ENCODE measurements at regions not wholly inside any gene's neighbourhood (a gene's known extent, or its start where the extent isn't known, plus 50 kb on each side); places are given as distances from the start of the nearest gene placed in this dataset.
"Not testable (repeated sequence)": the region's sequence is repeated elsewhere in the genome, so short reads cannot be mapped to it uniquely, and the experiment has no call there.

DNA sequence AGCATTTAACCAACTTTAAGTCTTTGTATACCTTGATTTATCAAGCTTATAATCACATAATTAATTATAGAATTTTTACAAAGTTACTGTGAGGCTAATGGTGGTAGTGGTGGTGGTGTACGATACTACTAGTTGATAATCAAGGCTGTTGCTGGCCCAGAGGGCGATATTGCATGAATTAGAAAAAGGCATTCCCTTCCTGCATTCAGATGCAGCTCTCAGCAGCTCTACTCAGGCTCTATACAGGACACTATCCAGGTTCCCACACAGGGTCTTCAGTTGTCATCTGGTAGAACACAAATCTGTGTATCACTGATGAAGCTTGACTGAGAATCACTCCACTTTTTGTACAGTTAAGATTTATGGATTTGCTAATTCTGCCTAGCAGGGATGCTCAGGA is 562.8 kb upstream of the C9orf72 start:
- intact Hi-C loops (cut with DNase I) = no loop called here
- H3K4me1 ChIP-seq = no peaks in the 10 kb centered on the region
- H3K4me3 ChIP-seq = no peak overlapping the region
- no peaks in the 10 kb centered on the region for H3K27me3 ChIP-seq
- DNase-seq = no peak
- ATAC-seq = no peak
- H3K27ac ChIP-seq = no peak overlapping the region
- no peaks in the 10 kb centered on the region for H3K36me3 ChIP-seq
- no peaks in the 10 kb centered on the region for H3K9me3 ChIP-seq
- 50 to 68% (median 60%) methylated on average over 2 of the region's 2 CpGs for WGBS, 4 donors
- no peak for TF ChIP-seq POLR2A (IDR thresholded peaks at IDR 0.05)
- TF ChIP-seq, protein P1, sequence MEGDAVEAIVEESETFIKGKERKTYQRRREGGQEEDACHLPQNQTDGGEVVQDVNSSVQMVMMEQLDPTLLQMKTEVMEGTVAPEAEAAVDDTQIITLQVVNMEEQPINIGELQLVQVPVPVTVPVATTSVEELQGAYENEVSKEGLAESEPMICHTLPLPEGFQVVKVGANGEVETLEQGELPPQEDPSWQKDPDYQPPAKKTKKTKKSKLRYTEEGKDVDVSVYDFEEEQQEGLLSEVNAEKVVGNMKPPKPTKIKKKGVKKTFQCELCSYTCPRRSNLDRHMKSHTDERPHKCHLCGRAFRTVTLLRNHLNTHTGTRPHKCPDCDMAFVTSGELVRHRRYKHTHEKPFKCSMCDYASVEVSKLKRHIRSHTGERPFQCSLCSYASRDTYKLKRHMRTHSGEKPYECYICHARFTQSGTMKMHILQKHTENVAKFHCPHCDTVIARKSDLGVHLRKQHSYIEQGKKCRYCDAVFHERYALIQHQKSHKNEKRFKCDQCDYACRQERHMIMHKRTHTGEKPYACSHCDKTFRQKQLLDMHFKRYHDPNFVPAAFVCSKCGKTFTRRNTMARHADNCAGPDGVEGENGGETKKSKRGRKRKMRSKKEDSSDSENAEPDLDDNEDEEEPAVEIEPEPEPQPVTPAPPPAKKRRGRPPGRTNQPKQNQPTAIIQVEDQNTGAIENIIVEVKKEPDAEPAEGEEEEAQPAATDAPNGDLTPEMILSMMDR (IDR thresholded peaks at IDR 0.05) = no peak

DNA sequence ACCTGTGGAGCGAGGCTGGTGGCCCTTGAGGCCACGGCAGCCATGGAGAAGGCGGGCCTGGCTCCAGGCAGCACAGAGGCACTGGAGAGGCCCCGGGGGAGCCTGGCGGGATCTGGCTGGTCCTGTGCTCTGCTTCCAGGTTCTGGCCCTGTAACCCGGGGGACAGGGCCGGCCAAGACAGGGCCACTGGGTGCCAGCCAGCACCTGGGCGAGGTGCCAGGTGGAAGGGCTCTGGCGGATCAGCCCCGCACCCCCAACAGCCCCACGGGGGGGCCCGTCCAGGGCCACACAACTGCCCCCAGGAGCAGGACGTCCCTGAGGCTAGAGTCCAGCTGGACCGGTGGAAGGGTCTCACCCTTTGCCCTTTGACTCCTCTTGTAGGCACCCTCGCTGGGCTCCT is 574.1 kb upstream of the C9orf72 start:
- intact Hi-C loops (cut with DNase I); H3K27me3 ChIP-seq; DNase-seq; H3K4me3 ChIP-seq; H3K27ac ChIP-seq; H3K36me3 ChIP-seq; H3K4me1 ChIP-seq; ATAC-seq; H3K9me3 ChIP-seq: not testable (repeated sequence)
- WGBS, 4 donors = 87 to 92% methylated on average over 14 of the region's 15 CpGs; no CpG with 5 or more reads in 2 of the 4 donors

DNA sequence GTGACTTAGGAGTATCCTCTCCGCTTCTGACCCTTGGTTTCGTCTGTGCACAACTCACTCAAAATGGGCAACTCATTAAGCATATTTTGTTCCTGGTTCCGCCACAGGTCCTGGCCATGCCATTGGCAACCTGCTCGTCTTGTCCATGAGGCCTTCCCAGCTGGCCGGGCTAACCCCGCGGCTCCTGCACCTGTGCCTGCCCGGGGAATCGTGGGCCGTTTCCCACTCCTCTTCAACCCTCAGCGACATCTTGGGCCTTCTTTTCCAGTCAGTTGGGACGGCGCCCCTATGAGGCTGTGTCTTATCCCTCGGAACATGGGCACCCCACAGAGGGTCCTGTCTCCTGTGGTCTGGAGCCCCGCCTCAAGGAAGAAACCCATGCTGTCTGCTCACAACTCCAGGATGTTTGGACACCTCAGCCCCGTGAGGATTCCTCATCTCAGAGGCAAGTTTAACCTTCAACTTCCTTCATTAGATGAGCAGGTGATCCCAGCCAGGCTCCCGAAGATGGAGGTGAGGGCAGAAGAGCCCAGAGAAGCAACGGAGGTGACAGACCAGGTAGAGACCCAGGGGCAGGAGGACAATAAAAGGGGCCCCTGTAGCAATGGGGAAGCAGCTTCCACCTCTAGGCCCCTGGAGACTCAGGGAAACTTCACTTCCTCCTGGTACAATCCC is 574.8 kb upstream of the C9orf72 start:
- H3K4me1 ChIP-seq; DNase-seq; H3K36me3 ChIP-seq; intact Hi-C loops (cut with DNase I); H3K27me3 ChIP-seq; H3K27ac ChIP-seq; H3K9me3 ChIP-seq; ATAC-seq; H3K4me3 ChIP-seq: not testable (repeated sequence)
- WGBS, 4 donors = 85 to 93% (median 87%) methylated on average over 17 to 18 of the region's 18 CpGs

DNA sequence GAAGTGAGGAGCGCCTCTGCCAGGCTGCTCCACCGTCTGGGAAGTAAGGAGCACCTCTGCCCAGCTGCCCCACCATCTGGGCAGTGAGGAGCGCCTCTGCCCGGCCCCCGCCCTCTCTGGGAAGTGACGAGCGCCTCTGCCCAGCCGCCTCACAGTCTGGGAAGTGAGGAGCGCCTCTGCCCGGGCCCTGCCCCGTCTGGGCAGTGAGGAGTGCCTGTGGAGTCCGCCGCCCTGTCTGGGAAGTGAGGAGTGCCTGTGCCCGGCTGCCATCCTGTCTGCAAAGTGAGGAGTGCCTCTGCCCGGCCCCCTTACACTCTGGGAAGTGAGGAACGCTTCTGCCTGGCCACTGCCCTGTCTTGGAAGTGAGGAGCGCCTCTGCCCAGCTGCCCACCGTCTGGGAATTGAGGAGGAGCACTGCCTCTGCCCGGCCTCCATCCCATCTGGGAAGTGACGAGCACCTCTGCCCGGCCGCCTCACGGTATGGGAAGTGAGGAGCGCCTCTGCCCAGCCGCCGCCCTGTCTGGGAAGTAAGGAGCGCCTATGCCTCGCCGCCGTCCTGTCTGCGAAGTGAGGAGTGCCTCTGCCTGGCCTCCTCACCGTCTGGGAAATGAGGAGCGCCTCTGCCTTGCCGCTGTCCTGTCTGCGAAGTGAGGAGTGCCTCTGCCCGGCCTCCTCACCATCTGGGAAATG is 576.2 kb upstream of the C9orf72 start:
- DNase-seq = peak in 1 of 5 donors; percentile 55
- H3K4me3 ChIP-seq; ATAC-seq; H3K27ac ChIP-seq; H3K9me3 ChIP-seq; intact Hi-C loops (cut with DNase I); H3K27me3 ChIP-seq; H3K36me3 ChIP-seq; H3K4me1 ChIP-seq: not testable (repeated sequence)
- WGBS, 4 donors = 83 to 96% (median 90%) methylated on average over 11 to 36 of the region's 36 CpGs

DNA sequence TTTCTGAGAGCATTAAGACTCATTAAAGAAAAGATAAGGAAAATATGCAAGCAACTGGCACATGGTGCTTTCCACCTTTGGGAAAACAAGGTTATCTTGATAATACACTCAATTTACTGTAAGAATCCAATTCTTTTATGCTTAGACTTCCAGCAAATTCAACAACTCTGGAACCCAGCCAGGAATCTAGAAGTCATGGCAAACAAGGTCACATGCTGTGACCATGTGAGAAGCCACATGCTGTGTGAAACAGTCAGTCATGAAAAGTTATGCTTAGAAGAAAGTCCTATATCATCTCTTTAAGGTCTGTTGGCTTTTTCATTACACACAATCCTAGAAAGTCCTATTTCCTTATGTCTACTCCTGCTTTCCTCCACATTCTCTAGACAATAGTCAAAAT is 581.8 kb upstream of the C9orf72 start:
- Histone ChIP-seq H3K4me1 (no peaks in the 10 kb centered on the region), H3K4me3 (no peak overlapping the region), H3K9me3 (no peaks in the 10 kb centered on the region), H3K27me3 (no peaks in the 10 kb centered on the region), H3K27ac (no peak overlapping the region), H3K36me3 (no peaks in the 10 kb centered on the region)
- TF ChIP-seq, protein P1 (IDR thresholded peaks at IDR 0.05) = no peak
- TF ChIP-seq POLR2A (IDR thresholded peaks at IDR 0.05) = no peak
- intact Hi-C loops (cut with DNase I) = no loop called here
- DNase-seq (no peak), ATAC-seq (no peak)

DNA sequence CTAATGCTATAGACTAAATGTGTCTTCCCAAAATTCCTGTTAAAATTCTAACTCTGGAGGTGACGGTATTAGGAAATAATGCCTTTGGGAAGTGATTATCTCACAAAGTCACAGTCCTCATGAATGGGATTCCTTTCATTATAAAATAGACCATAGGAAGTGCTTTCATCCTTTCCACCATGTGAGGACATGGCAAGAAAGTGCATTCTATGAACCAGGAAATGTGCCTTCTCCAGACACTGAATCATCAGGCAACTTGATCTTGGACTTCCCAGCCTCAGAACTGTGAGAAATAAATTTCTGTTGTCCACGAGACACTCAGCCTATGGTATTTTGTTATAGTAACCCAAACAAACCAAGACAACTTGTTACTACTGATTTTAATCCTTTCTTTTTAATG is 582.4 kb upstream of the C9orf72 start:
- Histone ChIP-seq H3K27ac (no peak overlapping the region), H3K9me3 (no peaks in the 10 kb centered on the region), H3K27me3 (no peaks in the 10 kb centered on the region), H3K36me3 (no peaks in the 10 kb centered on the region), H3K4me3 (no peak overlapping the region), H3K4me1 (no peaks in the 10 kb centered on the region)
- DNase-seq = no peak
- intact Hi-C loops (cut with DNase I) = no loop called here
- ATAC-seq = no peak
- 24 to 72% (median 43%) methylated on average over 2 of the region's 2 CpGs for WGBS, 4 donors
- TF ChIP-seq POLR2A (IDR thresholded peaks at IDR 0.05) = no peak
